Endometrium (tissue), 2 donors: ENCODE measurements at regions not wholly inside any gene's neighbourhood (a gene's known extent, or its start where the extent isn't known, plus 50 kb on each side); places are given as distances from the start of the nearest gene placed in this dataset.
"Not testable (repeated sequence)": the region's sequence is repeated elsewhere in the genome, so short reads cannot be mapped to it uniquely, and the experiment has no call there.

Experiments used
- FAIRE-seq: peaks from 2 replicates; lab custom pipeline; 2012; peaks lifted over from hg19 to GRCh38; lab: Jason Lieb, UNC
- donor health status: control.
- donor health status: control.

GRCh38 chr3:124320976-124321375 lies 329.1 kb upstream of the ROPN1 start:
- FAIRE-seq: no peak

- FAIRE-seq: no peak
Measured at GRCh38 chr3:124322309-124322880, 330.5 kb upstream of the ROPN1 start.

- FAIRE-seq: no peak
Measured at GRCh38 chr3:124322966-124323365, 331.0 kb upstream of the ROPN1 start.

- no peak for FAIRE-seq
Measured at GRCh38 chr3:124325248-124325647, 333.3 kb upstream of the ROPN1 start.

- no peak for FAIRE-seq
Measured at GRCh38 chr3:124329723-124330122, 337.8 kb upstream of the ROPN1 start.

- no peak for FAIRE-seq
Measured at GRCh38 chr3:124333931-124334640, 342.2 kb upstream of the ROPN1 start.

GRCh38 chr3:124336067-124336656 lies 344.2 kb upstream of the ROPN1 start:
- no peak for FAIRE-seq

- no peak for FAIRE-seq
Measured at GRCh38 chr3:124345845-124346244, 353.9 kb upstream of the ROPN1 start.

GRCh38 chr3:124346487-124346886 lies 354.6 kb upstream of the ROPN1 start:
- FAIRE-seq: no peak

- no peak for FAIRE-seq
Measured at GRCh38 chr3:124347418-124347817, 355.5 kb upstream of the ROPN1 start.

GRCh38 chr3:124348555-124348954 lies 356.6 kb upstream of the ROPN1 start:
- FAIRE-seq: not testable (repeated sequence)

- peak; percentile 91 for FAIRE-seq
Measured at GRCh38 chr3:124351430-124352148, 359.7 kb upstream of the ROPN1 start.

GRCh38 chr3:124352149-124352539 lies 360.2 kb upstream of the ROPN1 start:
- no peak for FAIRE-seq

- FAIRE-seq: no peak
Measured at GRCh38 chr3:124353691-124354090, 361.8 kb upstream of the ROPN1 start.

GRCh38 chr3:124354150-124354549 lies 362.2 kb upstream of the ROPN1 start:
- FAIRE-seq: no peak

GRCh38 chr3:124358156-124358555 lies 366.2 kb upstream of the ROPN1 start:
- no peak for FAIRE-seq

- FAIRE-seq: no peak
Measured at GRCh38 chr3:124360155-124360554, 368.2 kb upstream of the ROPN1 start.

- FAIRE-seq: no peak
Measured at GRCh38 chr3:124360563-124360962, 368.6 kb upstream of the ROPN1 start.

- FAIRE-seq: no peak
Measured at GRCh38 chr3:124361566-124361965, 368.7 kb upstream of the UMPS start.

- FAIRE-seq: no peak
Measured at GRCh38 chr3:124362455-124362854, 367.8 kb upstream of the UMPS start.

GRCh38 chr3:124363476-124363875 lies 366.8 kb upstream of the UMPS start:
- no peak for FAIRE-seq

GRCh38 chr3:124364317-124365020 lies 365.8 kb upstream of the UMPS start:
- no peak for FAIRE-seq
